NCI-H446 treated with DMSO at 0.1 percent for 48 hours (cell line): ENCODE measurements at regions not wholly inside any gene's neighbourhood (a gene's known extent, or its start where the extent isn't known, plus 50 kb on each side); places are given as distances from the start of the nearest gene placed in this dataset.
"Not testable (repeated sequence)": the region's sequence is repeated elsewhere in the genome, so short reads cannot be mapped to it uniquely, and the experiment has no call there.

Experiments
- DNase-seq: peaks from one replicate; lab custom pipeline; 2025; lab: John Stamatoyannopoulos, UW

- no peak for DNase-seq
Measured at GRCh38 chr12:14213542-14213941, 151.9 kb upstream of the ATF7IP start.

- no peak for DNase-seq
Measured at GRCh38 chr12:14214495-14214894, 151.0 kb upstream of the ATF7IP start.

GRCh38 chr12:14215949-14216348, 149.5 kb upstream of the ATF7IP start:
- not testable (repeated sequence) for DNase-seq

GRCh38 chr12:14216405-14217294, 148.8 kb upstream of the ATF7IP start:
- no peak for DNase-seq

GRCh38 chr12:14219156-14219555, 146.3 kb upstream of the ATF7IP start:
- DNase-seq = no peak

- not testable (repeated sequence) for DNase-seq
Measured at GRCh38 chr12:14219670-14220069, 145.8 kb upstream of the ATF7IP start.

GRCh38 chr12:14225064-14225463, 140.4 kb upstream of the ATF7IP start:
- DNase-seq = no peak

- DNase-seq = not testable (repeated sequence)
Measured at GRCh38 chr12:14235176-14235575, 130.3 kb upstream of the ATF7IP start.

- DNase-seq = not testable (repeated sequence)
Measured at GRCh38 chr12:14236641-14237040, 128.8 kb upstream of the ATF7IP start.

- peak; percentile 12 for DNase-seq
Measured at GRCh38 chr12:14238221-14238792, 127.2 kb upstream of the ATF7IP start.

GRCh38 chr12:14239350-14239934, 126.0 kb upstream of the ATF7IP start:
- DNase-seq = no peak

GRCh38 chr12:14239935-14240872, 125.3 kb upstream of the ATF7IP start:
- no peak for DNase-seq

- no peak for DNase-seq
Measured at GRCh38 chr12:14240873-14241220, 124.6 kb upstream of the ATF7IP start.

GRCh38 chr12:14242825-14243224, 122.7 kb upstream of the ATF7IP start:
- DNase-seq = not testable (repeated sequence)

GRCh38 chr12:14243941-14244340, 121.5 kb upstream of the ATF7IP start:
- no peak for DNase-seq

GRCh38 chr12:14244876-14245669, 120.4 kb upstream of the ATF7IP start:
- no peak for DNase-seq

GRCh38 chr12:14247166-14247565, 118.3 kb upstream of the ATF7IP start:
- DNase-seq = no peak

GRCh38 chr12:14249368-14249767, 116.1 kb upstream of the ATF7IP start:
- no peak for DNase-seq

GRCh38 chr12:14252697-14253096, 112.8 kb upstream of the ATF7IP start:
- DNase-seq = no peak

- DNase-seq = no peak
Measured at GRCh38 chr12:14253496-14253895, 112.0 kb upstream of the ATF7IP start.

- DNase-seq = no peak
Measured at GRCh38 chr12:14254781-14255180, 110.7 kb upstream of the ATF7IP start.
